ENCODE measurements at regions not wholly inside any gene's neighbourhood (a gene's known extent, or its start where the extent isn't known, plus 50 kb on each side); places are given as distances from the start of the nearest gene placed in this dataset.

DNA sequence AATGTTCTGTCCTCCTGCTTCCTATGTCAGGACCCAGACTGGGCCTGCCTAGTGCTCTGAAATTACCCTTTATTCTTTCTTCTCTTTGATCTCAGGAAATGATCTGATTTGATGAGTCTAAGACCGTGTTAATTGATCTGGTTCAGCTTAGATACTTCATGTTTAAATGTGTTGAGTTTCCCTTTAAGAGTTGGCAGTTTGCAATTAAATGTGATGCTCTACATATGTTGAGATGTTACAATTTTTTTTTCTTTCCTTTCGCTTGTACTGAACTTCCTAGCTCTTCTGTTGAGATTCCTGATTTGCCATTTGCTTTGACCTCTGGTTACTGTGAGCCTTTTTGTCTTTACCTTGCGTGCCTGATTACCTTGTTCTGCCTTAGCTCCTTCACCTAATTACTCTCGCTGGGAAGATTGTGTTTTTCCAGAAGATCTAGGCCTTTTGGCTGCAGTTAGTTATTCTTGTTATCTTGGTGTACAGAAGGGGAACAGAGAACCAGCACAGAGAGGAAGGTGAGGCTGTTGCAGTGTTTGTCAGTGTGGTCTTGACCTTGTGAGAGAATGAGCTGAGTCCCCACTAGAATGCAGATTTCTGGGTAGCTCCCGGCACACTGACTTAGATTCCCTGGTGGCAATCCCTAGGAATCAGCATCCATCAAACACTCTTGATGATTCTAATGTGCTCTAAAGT, 203.6 kb downstream of the EDEM1 start:
- TF ChIP-seq, protein P1, sequence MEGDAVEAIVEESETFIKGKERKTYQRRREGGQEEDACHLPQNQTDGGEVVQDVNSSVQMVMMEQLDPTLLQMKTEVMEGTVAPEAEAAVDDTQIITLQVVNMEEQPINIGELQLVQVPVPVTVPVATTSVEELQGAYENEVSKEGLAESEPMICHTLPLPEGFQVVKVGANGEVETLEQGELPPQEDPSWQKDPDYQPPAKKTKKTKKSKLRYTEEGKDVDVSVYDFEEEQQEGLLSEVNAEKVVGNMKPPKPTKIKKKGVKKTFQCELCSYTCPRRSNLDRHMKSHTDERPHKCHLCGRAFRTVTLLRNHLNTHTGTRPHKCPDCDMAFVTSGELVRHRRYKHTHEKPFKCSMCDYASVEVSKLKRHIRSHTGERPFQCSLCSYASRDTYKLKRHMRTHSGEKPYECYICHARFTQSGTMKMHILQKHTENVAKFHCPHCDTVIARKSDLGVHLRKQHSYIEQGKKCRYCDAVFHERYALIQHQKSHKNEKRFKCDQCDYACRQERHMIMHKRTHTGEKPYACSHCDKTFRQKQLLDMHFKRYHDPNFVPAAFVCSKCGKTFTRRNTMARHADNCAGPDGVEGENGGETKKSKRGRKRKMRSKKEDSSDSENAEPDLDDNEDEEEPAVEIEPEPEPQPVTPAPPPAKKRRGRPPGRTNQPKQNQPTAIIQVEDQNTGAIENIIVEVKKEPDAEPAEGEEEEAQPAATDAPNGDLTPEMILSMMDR (IDR thresholded peaks at IDR 0.05; ENCODE audit: borderline replicate concordance, extremely low read depth, low read length, poor library complexity, severe bottlenecking) = no peak
- TF ChIP-seq EZH2 (IDR thresholded peaks at IDR 0.05; ENCODE audit: borderline replicate concordance, low read depth, low read length, severe bottlenecking) = no peak
- Histone ChIP-seq H3K27ac (ENCODE audit: low read length) (no peak overlapping the region), H3K9me3 (ENCODE audit: insufficient read depth, low read length, severe bottlenecking) (no peaks in the 10 kb centered on the region), H2AFZ (ENCODE audit: low read depth, low read length) (no peak overlapping the region), H4K20me1 (ENCODE audit: insufficient read depth, low read length) (no peaks in the 10 kb centered on the region), H3K4me3 (ENCODE audit: low read depth in 1 of 2, low read length in 2 of 2) (no peak overlapping the region), H3K79me2 (ENCODE audit: insufficient read depth, low read length) (no peaks in the 10 kb centered on the region), H3K36me3 (ENCODE audit: insufficient read depth, low read length) (no peaks in the 10 kb centered on the region), H3K27me3 (ENCODE audit: insufficient read depth, low read length, poor library complexity) (peaks cover 2% of the 10 kb centered on the region), H3K4me1 (ENCODE audit: insufficient read depth, low read length) (no peaks in the 10 kb centered on the region), H3K4me2 (ENCODE audit: insufficient read depth, low read length) (no peak overlapping the region), H3K9ac (ENCODE audit: low read depth, low read length) (no peak overlapping the region)
- ATAC-seq (ENCODE audit: insufficient read depth, low read depth) = no peak
- DNase-seq = no peak

DNA sequence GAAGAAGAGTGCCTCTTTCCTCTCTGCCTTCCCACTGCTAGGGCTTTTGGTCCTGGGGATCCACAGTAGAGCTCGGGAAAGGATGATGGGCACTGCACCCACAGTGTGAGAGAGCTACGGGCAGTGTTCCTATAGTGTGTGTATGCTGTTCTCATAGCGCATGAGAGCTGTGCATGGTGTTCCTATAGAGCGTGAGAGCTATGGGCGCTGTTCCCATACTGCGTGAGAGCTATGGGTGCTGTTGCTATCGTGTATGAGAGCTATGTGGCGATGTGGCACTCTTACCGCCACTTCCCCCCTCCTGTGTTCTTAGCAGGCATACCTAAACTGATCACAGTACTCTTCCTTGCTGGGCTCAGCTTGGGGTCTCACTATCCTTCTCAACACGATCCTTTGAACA, 213.5 kb downstream of the EDEM1 start:
- Histone ChIP-seq H3K4me2 (ENCODE audit: insufficient read depth, low read length) (no peak overlapping the region), H3K4me1 (ENCODE audit: insufficient read depth, low read length) (no peaks in the 10 kb centered on the region), H3K36me3 (ENCODE audit: insufficient read depth, low read length) (no peaks in the 10 kb centered on the region), H3K27ac (ENCODE audit: low read length) (no peak overlapping the region), H3K9ac (ENCODE audit: low read depth, low read length) (no peak overlapping the region), H3K79me2 (ENCODE audit: insufficient read depth, low read length) (no peaks in the 10 kb centered on the region), H3K4me3 (ENCODE audit: low read depth in 1 of 2, low read length in 2 of 2) (no peak overlapping the region), H4K20me1 (ENCODE audit: insufficient read depth, low read length) (no peaks in the 10 kb centered on the region), H3K9me3 (ENCODE audit: insufficient read depth, low read length, severe bottlenecking) (no peaks in the 10 kb centered on the region), H2AFZ (ENCODE audit: low read depth, low read length) (no peak overlapping the region), H3K27me3 (ENCODE audit: insufficient read depth, low read length, poor library complexity) (peaks cover 9% of the 10 kb centered on the region)
- DNase-seq (no peak), ATAC-seq (ENCODE audit: insufficient read depth, low read depth) (no peak)
- TF ChIP-seq, protein P1 (IDR thresholded peaks at IDR 0.05; ENCODE audit: borderline replicate concordance, extremely low read depth, low read length, poor library complexity, severe bottlenecking) = no peak
- no peak for TF ChIP-seq EZH2 (IDR thresholded peaks at IDR 0.05; ENCODE audit: borderline replicate concordance, low read depth, low read length, severe bottlenecking)

DNA sequence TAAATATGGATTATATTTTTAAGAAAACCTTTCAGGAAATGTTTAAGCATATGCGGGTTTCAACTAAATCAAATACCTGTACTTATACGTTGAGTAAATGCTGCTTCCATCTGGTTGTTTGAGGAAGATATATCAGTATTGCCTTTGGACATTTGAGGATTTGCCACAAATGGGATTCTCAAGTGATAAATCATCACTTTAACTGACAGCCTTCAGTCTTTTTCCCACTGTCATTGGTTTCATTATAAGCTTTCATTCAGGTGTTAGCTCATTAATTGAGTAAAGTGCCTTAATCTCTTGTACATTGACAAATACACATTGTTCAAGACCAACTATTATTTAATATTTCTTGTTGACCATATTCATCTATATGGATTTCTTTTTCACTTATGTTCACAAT, 217.2 kb downstream of the EDEM1 start:
- no peaks in the 10 kb centered on the region for H3K36me3 ChIP-seq (ENCODE audit: insufficient read depth, low read length)
- no peaks in the 10 kb centered on the region for H3K4me1 ChIP-seq (ENCODE audit: insufficient read depth, low read length)
- H3K9me3 ChIP-seq (ENCODE audit: insufficient read depth, low read length, severe bottlenecking) = no peaks in the 10 kb centered on the region
- H3K79me2 ChIP-seq (ENCODE audit: insufficient read depth, low read length) = no peaks in the 10 kb centered on the region
- no peak overlapping the region for H3K27ac ChIP-seq (ENCODE audit: low read length)
- TF ChIP-seq EZH2 (IDR thresholded peaks at IDR 0.05; ENCODE audit: borderline replicate concordance, low read depth, low read length, severe bottlenecking) = no peak
- TF ChIP-seq, protein P1 (IDR thresholded peaks at IDR 0.05; ENCODE audit: borderline replicate concordance, extremely low read depth, low read length, poor library complexity, severe bottlenecking) = no peak
- no peak for ATAC-seq (ENCODE audit: insufficient read depth, low read depth)
- peaks cover 9% of the 10 kb centered on the region for H3K27me3 ChIP-seq (ENCODE audit: insufficient read depth, low read length, poor library complexity)
- H3K9ac ChIP-seq (ENCODE audit: low read depth, low read length) = no peak overlapping the region
- DNase-seq = no peak
- no peaks in the 10 kb centered on the region for H4K20me1 ChIP-seq (ENCODE audit: insufficient read depth, low read length)
- H2AFZ ChIP-seq (ENCODE audit: low read depth, low read length) = no peak overlapping the region
- H3K4me2 ChIP-seq (ENCODE audit: insufficient read depth, low read length) = no peak overlapping the region
- H3K4me3 ChIP-seq (ENCODE audit: low read depth in 1 of 2, low read length in 2 of 2) = no peak overlapping the region

Measured in DND-41 (cell line).